SK-N-SH (cell line): ENCODE measurements at regions not wholly inside any gene's neighbourhood (a gene's known extent, or its start where the extent isn't known, plus 50 kb on each side); places are given as distances from the start of the nearest gene placed in this dataset.
"Not testable (repeated sequence)": the region's sequence is repeated elsewhere in the genome, so short reads cannot be mapped to it uniquely, and the experiment has no call there.

Experiments used
- CTCF ChIA-PET: fragments of 300-600, 350-600 bp; formaldehyde crosslinking; extraction: SDS; loops from one replicate; lab custom pipeline; 2021; lab: Yijun Ruan, JAX
- POLR2A ChIA-PET: fragments of 350-600 bp; sonication (Branson Sonifier 250); formaldehyde crosslinking; extraction: SDS; loops from one replicate; lab custom pipeline; 2020; ENCODE audit warnings: antibody characterized with exemption, inconsistent platforms; lab: Yijun Ruan, JAX
- DNase-seq: peaks from one replicate; pipeline ENCODE4 v3.0.0; 2012
- H2AFZ ChIP-seq: fragments of 200-600 bp; sonication (generic); 2 replicates; pipeline ENCODE4 v1.8.1; 2016; ENCODE audit warnings: antibody characterized with exemption, mild to moderate bottlenecking, low read depth
- H3F3A ChIP-seq: fragments of 200-600 bp; sonication (generic); replicated peaks from 2 replicates; pipeline ENCODE3; 2016; ENCODE audit warnings: antibody characterized with exemption, mild to moderate bottlenecking; ENCODE audit not compliant: insufficient read depth
- H3K27ac ChIP-seq, 2 experiments: fragments of 200-500 bp in 1 of 2; fragments of 200-600 bp in 1 of 2; sonication (Bioruptor generic) in 1 of 2; sonication (generic), shearing (Covaris generic) in 1 of 2; 2 replicates each; pipeline versions ENCODE4 v1.5.1 to v1.6.1; 2014 to 2016; ENCODE audit warnings: low read depth in 2 of 2, inconsistent platforms in 1 of 2, low read length in 1 of 2, mild to moderate bottlenecking in 1 of 2, mixed read lengths in 1 of 2
- H3K27me3 ChIP-seq: fragments of 200-600 bp; sonication (generic), shearing (Covaris generic); 2 replicates; pipeline ENCODE4 v1.6.1; 2016; ENCODE audit warnings: mixed run types; ENCODE audit not compliant: insufficient read depth
- H3K36me3 ChIP-seq, 2 experiments: fragments of 200-500 bp in 1 of 2; fragments of 200-600 bp in 1 of 2; sonication (Bioruptor generic) in 1 of 2; sonication (generic) in 1 of 2; replicated peaks in 1 of 2; 2 replicates each; pipeline versions ENCODE3 to v1.5.1; 2014 to 2016; ENCODE audit warnings: low read length in 1 of 2, mild to moderate bottlenecking in 1 of 2; ENCODE audit not compliant: insufficient read depth in 2 of 2, control insufficient read depth in 1 of 2
- H3K4me1 ChIP-seq, 2 experiments: fragments of 200-500 bp in 1 of 2; fragments of 200-600 bp in 1 of 2; sonication (Bioruptor generic) in 1 of 2; sonication (generic), shearing (Covaris generic) in 1 of 2; 2 replicates each; pipeline versions ENCODE4 v1.5.1 to v1.6.1; 2014 to 2016; ENCODE audit warnings: low read depth in 1 of 2, low read length in 1 of 2, mixed run types in 1 of 2; ENCODE audit not compliant: insufficient read depth in 2 of 2, control insufficient read depth in 1 of 2
- H3K4me2 ChIP-seq: fragments of 200-600 bp; sonication (generic), shearing (Covaris generic); 2 replicates; pipeline ENCODE4 v1.6.1; 2017; ENCODE audit warnings: mixed run types
- H3K4me3 ChIP-seq, 2 experiments: fragments of 200-500 bp in 1 of 2; fragments of 200-600 bp in 1 of 2; sonication (Bioruptor generic) in 1 of 2; sonication (generic), shearing (Covaris generic) in 1 of 2; 2 replicates each; pipeline versions ENCODE4 v1.5.1 to v1.8.1; 2014 to 2016; ENCODE audit warnings: low read depth in 2 of 2, inconsistent platforms in 1 of 2, low read length in 1 of 2, mild to moderate bottlenecking in 1 of 2, mixed read lengths in 1 of 2, moderate library complexity in 1 of 2
- H3K79me2 ChIP-seq: fragments of 200-600 bp; sonication (generic); 2 replicates; pipeline ENCODE4 v1.8.1; 2017; ENCODE audit warnings: mild to moderate bottlenecking; ENCODE audit not compliant: insufficient read depth
- H3K9ac ChIP-seq: fragments of 200-600 bp; sonication (generic); 2 replicates; pipeline ENCODE4 v1.6.1; 2017; ENCODE audit warnings: mixed run types
- H3K9me2 ChIP-seq: fragments of 200-600 bp; sonication (generic); 2 replicates; pipeline ENCODE4 v1.6.1; 2017; ENCODE audit warnings: mixed run types
- H3K9me3 ChIP-seq: fragments of 200-600 bp; sonication (generic); 2 replicates; pipeline ENCODE4 v1.6.1; 2017; ENCODE audit warnings: mixed run types, mild to moderate bottlenecking, moderate library complexity
- H4K20me1 ChIP-seq: fragments of 200-600 bp; sonication (generic); 2 replicates; pipeline ENCODE4 v1.6.1; 2017; ENCODE audit warnings: mild to moderate bottlenecking, mixed run types; ENCODE audit not compliant: insufficient read depth
- WGBS: methylation state at CpG from one replicate; pipeline ENCODE4 v1.1.6; 2017; ENCODE audit warnings: low lambda C conversion rate; 5-methylcytosine and 5-hydroxymethylcytosine counted together

DNA sequence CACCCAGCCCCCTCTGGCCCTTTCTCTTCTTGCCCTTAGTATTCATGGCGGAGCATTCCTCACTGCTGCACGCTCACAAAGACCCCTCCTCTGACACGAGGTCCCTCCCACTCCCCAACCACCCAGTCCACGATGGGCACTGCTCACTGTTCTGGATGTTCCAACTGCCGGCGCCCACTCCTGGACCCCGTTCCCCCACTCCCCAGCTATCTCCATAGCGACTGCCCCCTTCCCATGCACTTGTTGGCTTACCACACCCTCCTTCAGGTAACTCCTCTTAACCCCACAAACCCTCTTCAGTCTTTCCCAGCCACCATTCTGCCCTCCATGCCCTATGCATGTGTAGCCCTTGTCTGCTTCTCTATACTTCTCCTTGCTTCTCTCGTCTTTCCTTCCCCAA lies 961.5 kb upstream of the DEFB115 start:
- POLR2A ChIA-PET, DNase-seq, H4K20me1 ChIP-seq, H3K9me2 ChIP-seq, H3K79me2 ChIP-seq, H3K27ac ChIP-seq, H3K36me3 ChIP-seq, H2AFZ ChIP-seq, H3K27me3 ChIP-seq, H3K4me3 ChIP-seq, H3K4me2 ChIP-seq, H3F3A ChIP-seq, H3K4me1 ChIP-seq, H3K9me3 ChIP-seq, CTCF ChIA-PET, H3K9ac ChIP-seq: not testable (repeated sequence)
- WGBS: 21% methylated on average over 8 of the region's 9 CpGs

DNA sequence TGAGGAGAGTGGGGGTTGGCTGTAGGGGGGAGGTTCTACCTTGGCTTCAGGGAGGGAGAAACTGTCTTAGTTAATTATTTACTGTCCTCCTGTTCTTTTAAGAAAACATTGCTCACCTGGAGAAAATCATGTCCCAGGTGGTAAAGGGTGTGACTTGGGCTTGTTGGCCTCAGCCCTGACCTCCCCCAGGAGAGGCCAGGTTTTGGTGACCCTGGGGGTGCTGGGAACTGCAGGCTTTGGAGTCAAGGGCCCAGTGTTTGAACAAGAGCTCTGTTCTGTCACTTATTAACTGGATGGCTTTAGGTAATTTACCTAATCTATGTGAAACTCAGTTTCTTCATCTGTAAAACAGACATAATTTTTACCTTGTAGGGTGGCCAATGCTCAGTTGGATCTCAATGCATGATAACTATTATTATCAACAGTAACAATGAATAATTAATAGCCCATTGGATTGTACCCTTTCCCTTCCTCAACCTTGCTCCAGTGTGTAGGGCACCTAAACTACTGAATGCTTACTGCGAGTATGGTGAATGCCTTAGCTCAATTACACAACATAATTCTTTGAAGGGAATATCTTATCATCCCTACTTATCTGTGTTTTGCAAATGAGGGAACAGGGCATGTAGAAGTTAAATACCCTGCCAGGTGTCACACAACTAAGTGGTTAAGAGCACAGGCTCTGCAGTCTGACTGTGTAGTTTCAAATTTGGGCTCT lies 959.4 kb upstream of the DEFB115 start:
- H3K4me3 ChIP-seq, DNase-seq, POLR2A ChIA-PET, H3K27ac ChIP-seq, H3K9me3 ChIP-seq, H3K79me2 ChIP-seq, H3K9ac ChIP-seq, CTCF ChIA-PET, H3K4me2 ChIP-seq, H4K20me1 ChIP-seq, H3K9me2 ChIP-seq, H3K36me3 ChIP-seq, H3F3A ChIP-seq, H3K4me1 ChIP-seq, H2AFZ ChIP-seq, H3K27me3 ChIP-seq: not testable (repeated sequence)
- WGBS: 56% methylated on average over 1 of the region's 1 CpG

DNA sequence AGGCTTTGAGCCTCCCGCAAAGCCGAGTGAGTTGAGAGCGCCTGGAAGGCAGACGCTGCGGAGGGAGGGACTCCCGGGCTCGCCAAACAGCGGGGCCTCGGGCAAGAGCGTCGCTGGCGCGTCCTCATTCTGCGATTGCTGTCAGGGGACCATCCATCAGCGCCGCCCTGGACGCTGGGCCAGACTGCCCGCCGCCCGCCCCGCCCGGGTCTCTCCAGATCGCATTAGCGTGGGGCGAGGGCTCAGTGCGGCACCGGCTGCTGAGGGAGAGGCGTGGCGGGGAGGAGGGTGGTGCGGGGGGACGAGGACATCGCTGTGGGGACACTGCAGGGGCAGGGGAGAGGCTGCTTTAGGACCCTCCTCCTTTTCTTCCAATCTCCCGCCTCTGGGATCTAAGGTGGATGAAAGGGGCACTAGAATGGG lies 957.2 kb upstream of the DEFB115 start:
- CTCF ChIA-PET, H3K4me1 ChIP-seq, H3K4me3 ChIP-seq, H3K9me3 ChIP-seq, H4K20me1 ChIP-seq, H3K9ac ChIP-seq, H2AFZ ChIP-seq, H3K9me2 ChIP-seq, POLR2A ChIA-PET, H3K27ac ChIP-seq, H3K79me2 ChIP-seq, H3K36me3 ChIP-seq, H3K4me2 ChIP-seq, H3K27me3 ChIP-seq, H3F3A ChIP-seq: not testable (repeated sequence)
- 12% methylated on average over 18 of the region's 33 CpGs for WGBS
- peak; percentile 53 for DNase-seq

DNA sequence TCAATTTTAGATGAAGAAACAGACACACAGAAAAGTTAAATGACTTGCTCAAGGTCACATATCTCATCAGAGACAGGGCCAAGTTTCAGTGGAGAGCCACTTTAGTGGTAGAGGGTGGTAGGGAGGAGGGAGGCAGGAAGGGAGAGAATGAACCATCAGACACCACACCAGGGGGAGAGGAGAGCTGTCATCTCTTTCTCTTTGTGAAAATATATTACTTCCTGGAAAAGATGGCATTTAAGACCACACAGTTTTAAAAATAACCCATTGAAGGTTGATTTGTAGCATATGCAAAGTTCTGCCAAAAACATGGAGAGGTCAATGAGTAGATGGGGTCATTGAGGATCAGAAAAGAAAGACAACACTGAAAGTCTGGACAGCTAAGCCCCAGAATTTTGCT lies 954.7 kb upstream of the DEFB115 start:
- H3K27me3 ChIP-seq, H3K9me3 ChIP-seq, H4K20me1 ChIP-seq, H3K9ac ChIP-seq, DNase-seq, H3K27ac ChIP-seq, H3K4me1 ChIP-seq, H3K79me2 ChIP-seq, H3K36me3 ChIP-seq, H3K4me3 ChIP-seq, H3K4me2 ChIP-seq, POLR2A ChIA-PET, CTCF ChIA-PET, H3K9me2 ChIP-seq, H2AFZ ChIP-seq, H3F3A ChIP-seq: not testable (repeated sequence)

DNA sequence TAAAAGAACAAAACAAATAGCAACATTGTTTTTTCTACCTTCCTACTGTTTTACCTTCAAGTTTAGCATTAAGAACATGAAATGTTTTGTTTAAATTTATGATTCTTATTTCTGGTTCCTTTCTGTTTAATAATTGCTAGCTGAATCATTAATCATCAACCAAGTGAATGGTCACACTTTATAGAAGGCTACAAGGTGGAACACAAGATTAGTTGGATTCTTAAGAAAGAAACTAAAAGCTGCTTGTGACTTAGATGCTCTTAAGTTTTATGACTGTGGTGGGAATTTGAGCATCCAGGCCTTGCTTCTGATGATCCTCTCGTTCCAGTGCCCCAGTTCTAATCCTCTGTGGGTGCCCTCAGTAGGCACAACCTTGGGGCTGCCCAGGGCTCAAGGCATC lies 947.5 kb upstream of the DEFB115 start:
- CTCF ChIA-PET, H3F3A ChIP-seq, DNase-seq, H3K9me3 ChIP-seq, POLR2A ChIA-PET, H4K20me1 ChIP-seq, H3K36me3 ChIP-seq, H3K27me3 ChIP-seq, H3K4me1 ChIP-seq, H2AFZ ChIP-seq, H3K4me3 ChIP-seq, H3K9me2 ChIP-seq, H3K9ac ChIP-seq, H3K27ac ChIP-seq, H3K4me2 ChIP-seq, H3K79me2 ChIP-seq: not testable (repeated sequence)
- WGBS: 0% methylated on average over 1 of the region's 1 CpG

DNA sequence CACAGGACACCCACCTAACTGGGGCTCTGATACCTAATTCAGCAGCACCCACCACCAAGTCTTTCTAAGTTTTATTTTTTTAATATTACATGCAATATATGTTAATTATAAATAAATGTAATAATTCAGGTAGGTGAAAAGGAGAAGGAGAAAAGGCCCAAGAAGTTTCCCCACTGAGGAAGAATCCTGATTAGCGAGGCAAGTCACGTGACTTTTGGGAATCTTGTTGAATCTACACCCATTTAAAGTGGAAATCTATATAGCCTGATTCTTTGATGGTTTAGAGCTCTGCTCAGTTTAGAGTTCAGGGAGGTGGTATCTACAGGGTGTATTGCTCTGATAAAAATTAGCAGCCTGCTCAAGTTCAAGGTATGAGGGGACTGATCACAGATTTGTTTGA lies 947.1 kb upstream of the DEFB115 start:
- H3F3A ChIP-seq, H3K9me3 ChIP-seq, H3K79me2 ChIP-seq, H3K36me3 ChIP-seq, H3K9me2 ChIP-seq, H3K4me2 ChIP-seq, H3K4me3 ChIP-seq, H4K20me1 ChIP-seq, H3K27ac ChIP-seq, H3K4me1 ChIP-seq, DNase-seq, H3K27me3 ChIP-seq, CTCF ChIA-PET, POLR2A ChIA-PET, H3K9ac ChIP-seq, H2AFZ ChIP-seq: not testable (repeated sequence)
- WGBS: 17% methylated on average over 2 of the region's 2 CpGs

DNA sequence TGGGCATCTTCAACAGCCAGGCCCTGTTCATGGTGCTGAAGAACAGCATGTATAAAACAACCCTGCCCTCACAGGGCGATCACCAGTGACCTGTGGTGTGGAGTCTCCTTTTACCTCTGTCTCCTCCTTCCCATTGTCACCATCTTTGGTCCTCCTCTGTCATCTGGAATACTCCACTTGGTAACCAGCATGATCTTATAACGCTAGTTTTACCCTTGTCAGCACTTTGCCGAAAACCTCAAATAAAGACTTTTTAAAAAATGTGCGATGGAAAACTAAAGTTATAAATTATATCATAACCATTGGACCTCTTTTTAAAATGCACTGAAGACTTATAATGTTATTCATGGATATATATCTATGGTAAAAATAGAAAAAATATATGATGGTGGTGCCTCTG lies 945.2 kb upstream of the DEFB115 start:
- H2AFZ ChIP-seq, H3K4me1 ChIP-seq, H3K79me2 ChIP-seq, H3K4me3 ChIP-seq, H3K27me3 ChIP-seq, H3K36me3 ChIP-seq, DNase-seq, H3K27ac ChIP-seq, H3K9me2 ChIP-seq, H3F3A ChIP-seq, H3K9me3 ChIP-seq, H3K4me2 ChIP-seq, CTCF ChIA-PET, H3K9ac ChIP-seq, H4K20me1 ChIP-seq, POLR2A ChIA-PET: not testable (repeated sequence)
- 53% methylated on average over 4 of the region's 4 CpGs for WGBS
